ENCODE measurements at regions not wholly inside any gene's neighbourhood (a gene's known extent, or its start where the extent isn't known, plus 50 kb on each side); places are given as distances from the start of the nearest gene placed in this dataset.

DNA sequence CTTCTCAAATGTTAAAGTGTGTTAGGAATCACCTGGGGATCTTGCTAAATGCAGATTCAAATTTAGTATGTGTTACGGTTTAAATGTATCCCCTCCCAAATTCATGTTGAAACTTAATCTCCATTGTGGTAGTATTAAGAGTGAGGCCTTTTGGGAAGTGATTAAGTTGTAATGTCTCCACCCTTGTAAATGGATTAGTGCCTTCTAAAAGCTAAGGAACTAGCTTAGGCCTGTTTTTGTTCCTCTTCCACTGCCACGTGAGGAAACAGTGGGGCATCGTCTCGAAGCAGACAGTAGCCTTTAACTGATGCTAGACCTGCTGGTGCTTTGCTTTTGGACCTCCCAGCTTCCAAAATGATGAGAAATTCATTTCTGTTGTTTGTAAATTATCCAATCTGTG lies 52.3 kb upstream of the SEMA3D start:
- no peak overlapping the region for H3K4me3 Mint-ChIP-seq
- DNase-seq (no peak), ATAC-seq (replicated peaks in 1 of 2) (no peak)
- no peak overlapping the region for H3K27ac Mint-ChIP-seq
- no peaks in the 10 kb centered on the region for H3K27me3 Mint-ChIP-seq (ENCODE audit: low read depth)
- H3K36me3 Mint-ChIP-seq (ENCODE audit: insufficient read depth in 2 of 2) = no peaks in the 10 kb centered on the region
- H3K4me1 Mint-ChIP-seq (ENCODE audit: low read depth) = no peaks in the 10 kb centered on the region
- peaks cover 1 to 5% of the 10 kb centered on the region in 2 donors for H3K9me3 Mint-ChIP-seq

DNA sequence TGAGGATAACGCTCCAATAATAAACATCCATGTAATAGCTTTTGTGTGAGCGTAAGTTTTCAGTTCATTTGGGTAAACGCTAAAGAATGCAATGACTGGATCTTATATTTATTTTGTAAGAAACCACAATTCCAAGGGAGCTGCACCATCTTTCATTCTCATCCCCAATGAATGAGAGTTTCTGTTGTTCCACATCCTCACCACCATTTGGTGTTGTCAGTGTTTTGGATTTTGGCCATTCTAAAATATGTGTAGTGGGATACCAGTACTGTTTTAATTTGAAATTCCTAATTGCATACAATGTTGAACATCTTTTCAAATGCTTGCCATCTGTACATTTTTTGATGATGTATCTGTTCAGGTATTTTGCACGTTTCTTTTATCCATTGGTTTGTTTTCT lies 50.9 kb upstream of the SEMA3D start:
- DNase-seq (no peak), ATAC-seq (replicated peaks in 1 of 2) (no peak)
- Mint-ChIP-seq H3K27me3 (ENCODE audit: low read depth) (no peaks in the 10 kb centered on the region), H3K9me3 (peaks cover 1 to 5% of the 10 kb centered on the region in 2 donors), H3K4me3 (no peak overlapping the region), H3K4me1 (ENCODE audit: low read depth) (no peaks in the 10 kb centered on the region), H3K36me3 (ENCODE audit: insufficient read depth in 2 of 2) (no peaks in the 10 kb centered on the region), H3K27ac (no peak overlapping the region)

Measured in activated T-cell treated with anti-CD3 and anti-CD28 coated beads, Interleukin-2, amount 50 U/mL, for 72 hours (primary cell).